GM19351 (cell line): ENCODE measurements at regions not wholly inside any gene's neighbourhood (a gene's known extent, or its start where the extent isn't known, plus 50 kb on each side); places are given as distances from the start of the nearest gene placed in this dataset.

Experiments used
- ATAC-seq: cut with Tn5 transposase; IDR thresholded peaks from one replicate; pipeline ENCODE4 v1.9.1; 2021; ENCODE audit warnings: mild to moderate bottlenecking, moderate library complexity; ENCODE audit not compliant: unreplicated experiment

DNA sequence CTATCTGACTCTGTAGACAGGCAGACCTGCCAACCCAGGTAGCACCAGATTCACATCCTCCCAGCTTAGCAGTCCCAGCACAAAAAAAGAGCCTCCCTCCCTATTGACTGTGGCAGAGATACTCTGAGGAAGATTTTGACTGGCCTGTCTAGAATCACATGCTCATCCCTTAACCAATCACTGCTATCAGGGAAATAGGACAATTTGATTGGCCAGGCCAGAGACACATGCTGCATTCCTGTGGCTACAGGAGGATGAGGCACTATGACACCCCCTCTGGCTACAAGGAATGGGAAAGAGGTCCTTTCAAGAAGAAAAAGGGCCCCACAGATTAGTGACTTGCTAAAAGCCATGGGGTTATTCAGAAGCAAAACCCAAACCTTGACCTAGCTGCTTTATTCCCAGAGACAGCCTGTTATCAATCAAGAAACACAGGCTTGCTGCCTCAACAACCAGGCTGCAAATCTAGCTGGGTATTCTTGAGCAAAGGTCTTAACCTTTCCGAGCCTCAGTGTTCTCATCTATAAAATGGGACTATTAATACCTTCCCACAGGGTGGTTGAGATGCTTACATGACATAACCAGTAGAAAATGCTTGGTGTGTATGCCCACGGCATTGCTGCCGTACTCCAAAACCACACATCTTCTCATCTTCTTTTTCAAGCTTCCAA is 147.6 kb downstream of the BCOR start:
- no peak for ATAC-seq

DNA sequence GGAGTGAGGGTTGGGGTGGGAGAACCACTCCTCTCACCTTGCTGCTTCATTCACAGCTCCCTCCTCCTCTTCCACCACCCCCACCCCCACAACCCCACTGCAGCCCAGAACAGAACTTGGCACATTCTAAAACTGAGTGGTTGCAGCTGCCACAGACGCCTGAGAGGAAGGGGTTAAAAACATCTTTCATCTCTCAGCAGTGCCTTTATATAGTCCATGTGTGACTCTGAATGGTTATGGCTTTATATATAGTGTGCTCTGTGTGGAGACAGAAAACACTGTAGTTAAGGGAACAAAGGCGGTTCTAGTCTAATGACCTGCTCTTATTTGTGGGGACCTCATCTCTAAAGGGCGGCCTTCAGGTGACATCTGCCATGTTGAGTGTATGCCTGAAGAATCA is 144.8 kb downstream of the BCOR start:
- ATAC-seq: no peak

DNA sequence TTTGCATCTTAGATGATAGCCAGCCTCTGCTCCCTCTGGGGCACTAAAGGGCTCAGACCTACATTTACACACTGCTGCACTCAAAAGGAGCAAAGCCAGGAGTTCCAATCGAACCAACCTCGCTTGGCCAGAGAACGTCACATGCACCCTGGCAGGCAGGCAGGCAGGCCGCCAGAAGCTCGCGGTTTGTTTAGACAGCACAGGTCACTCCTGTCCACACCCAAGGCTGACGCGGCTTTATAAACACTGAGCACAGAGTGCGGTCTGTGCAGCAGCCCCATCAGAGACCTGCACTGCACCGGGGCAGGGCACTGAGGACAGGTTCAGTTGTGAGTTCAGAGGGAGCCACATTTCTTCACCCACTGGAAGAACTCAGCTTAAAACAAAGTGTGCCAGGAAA is 143.9 kb downstream of the BCOR start:
- ATAC-seq: no peak

DNA sequence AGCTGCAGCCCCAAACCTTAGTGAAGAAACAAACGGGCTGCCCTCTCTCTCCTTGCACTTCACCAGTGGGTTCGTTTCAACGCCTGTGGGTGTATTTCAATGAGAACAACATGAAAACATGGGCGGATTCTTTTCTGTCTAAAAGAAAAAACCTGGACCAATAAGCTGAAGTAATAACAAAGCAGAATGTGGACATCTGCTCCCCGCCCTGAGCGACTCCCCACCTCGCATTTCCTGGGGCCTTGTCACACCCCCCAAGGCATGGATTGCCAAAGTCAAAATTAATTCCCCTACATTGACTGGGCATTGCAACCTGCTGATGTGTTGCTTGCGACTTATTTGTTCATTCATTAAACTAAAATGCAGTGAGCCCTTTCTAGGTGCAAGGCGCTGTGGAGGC is 142.9 kb downstream of the BCOR start:
- no peak for ATAC-seq

DNA sequence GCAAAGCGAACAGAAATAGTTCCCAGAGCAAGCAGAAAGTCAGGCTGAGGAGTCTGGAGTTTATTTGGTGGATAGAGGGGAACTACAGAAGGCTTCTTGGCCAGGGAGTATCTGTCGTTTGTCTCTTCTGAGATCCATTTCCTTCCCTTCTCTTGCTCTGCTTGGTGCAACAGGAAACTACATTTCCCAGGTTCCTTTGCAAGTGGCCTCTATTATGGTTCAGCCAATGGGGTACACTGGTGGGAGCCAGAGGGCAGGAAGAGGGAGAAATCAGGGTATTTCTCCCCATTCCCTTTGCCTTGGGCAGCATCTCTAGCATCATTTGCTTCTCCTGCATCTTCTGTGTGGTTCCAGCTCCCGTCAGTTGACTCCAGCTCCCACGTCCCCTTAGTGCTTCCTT is 142.1 kb downstream of the BCOR start:
- ATAC-seq: no peak

DNA sequence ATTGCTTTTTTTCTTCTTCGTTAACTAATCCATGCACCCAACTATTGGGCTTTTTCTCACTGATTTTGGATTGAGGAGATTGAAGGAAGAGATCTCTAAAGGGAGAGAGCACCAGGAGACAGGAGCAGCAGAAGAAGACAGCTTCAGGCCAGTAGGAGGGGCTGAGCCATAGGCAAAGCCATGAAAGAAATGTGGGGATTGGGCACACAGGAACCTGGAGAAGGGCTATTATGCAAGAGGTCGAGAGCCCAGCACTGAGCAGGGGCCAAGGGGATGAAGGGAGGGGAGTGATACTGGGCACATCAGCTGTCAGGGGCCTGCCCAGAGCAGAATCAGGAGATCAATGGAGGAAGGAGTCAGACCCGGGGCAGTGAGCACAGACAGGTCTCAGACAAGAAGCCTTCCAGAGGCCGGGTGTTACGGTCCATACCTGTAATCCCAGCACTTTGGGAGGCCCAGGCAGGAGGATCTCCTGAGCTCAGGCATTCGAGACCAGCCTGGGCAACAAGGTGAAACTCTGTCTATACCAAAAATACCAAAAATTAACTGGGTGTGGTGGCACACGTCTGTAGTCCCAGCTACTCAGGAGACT is 140.9 kb downstream of the BCOR start:
- no peak for ATAC-seq

DNA sequence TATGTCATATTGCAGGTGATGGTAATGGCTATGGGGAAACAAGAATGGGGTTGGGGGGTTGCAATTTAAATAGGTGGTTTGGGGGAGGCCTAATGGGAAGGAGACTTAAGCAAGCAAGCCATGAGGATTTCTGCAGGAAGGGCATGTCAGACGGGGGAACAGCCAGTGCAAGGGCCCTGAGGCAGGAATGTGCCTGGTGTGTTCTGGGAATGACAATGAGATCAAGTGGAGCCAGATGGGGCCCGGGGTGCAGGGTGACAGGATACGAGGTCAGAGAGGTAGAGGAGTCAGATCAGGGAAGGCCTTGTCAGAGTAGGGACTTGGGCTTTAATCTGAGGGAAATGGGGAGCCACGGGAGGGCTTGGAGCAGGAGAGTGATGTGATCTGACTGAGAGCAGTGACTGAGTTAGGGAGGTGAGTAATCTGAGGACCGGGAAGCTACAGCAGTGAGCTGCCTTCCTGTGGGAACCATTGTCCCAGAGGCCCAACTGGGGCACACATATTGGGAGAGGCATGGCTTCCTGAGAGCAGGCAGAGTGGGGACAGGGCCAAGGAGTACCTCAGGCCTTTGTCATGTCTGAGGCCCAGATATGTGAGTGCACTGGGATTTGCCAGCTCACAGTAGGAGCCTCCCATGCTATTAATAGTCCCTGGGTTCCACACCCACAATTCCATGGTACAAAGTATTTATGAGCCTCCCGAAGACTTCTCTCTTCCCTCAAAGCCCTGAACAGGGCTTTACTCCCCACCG is 139.8 kb downstream of the BCOR start:
- ATAC-seq: no peak

DNA sequence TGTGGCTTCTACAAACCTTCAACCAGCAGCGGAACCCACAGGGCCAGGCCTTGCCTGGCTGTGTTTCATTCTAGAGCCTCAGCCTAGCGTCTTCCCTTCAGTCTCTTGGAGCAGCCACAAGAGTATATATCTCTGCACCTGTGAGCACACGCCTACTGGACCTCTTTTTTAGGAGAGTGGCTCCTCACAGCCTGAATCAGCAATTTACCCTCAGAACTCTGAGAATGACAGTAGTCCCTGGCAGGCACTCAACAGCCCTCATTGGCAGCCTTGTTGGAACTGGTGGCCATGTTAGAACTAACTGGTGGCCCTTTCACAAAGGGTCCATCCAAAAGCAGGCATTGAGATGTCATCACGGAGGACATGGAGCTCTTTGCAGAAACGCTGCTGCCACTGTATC is 138.9 kb downstream of the BCOR start:
- ATAC-seq: no peak

DNA sequence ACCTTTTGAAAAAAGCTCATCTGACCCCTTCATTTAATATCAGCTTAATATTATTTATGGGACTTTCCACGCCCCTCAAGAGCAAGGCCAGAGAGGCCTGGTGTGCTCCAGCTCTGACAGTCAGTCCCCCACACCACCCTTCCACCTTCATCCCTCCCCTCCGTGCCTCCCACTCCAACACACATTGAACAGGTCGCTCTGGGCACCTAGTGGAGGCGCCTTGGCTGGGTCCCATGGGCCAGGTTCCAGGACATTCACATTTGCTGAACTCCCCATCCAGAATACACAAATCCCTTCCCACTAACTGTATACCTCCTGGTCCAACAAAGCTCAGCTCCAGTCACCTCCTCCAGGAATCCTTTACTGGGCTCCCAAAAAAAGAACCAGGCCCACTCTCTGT is 137.5 kb downstream of the BCOR start:
- ATAC-seq: no peak

DNA sequence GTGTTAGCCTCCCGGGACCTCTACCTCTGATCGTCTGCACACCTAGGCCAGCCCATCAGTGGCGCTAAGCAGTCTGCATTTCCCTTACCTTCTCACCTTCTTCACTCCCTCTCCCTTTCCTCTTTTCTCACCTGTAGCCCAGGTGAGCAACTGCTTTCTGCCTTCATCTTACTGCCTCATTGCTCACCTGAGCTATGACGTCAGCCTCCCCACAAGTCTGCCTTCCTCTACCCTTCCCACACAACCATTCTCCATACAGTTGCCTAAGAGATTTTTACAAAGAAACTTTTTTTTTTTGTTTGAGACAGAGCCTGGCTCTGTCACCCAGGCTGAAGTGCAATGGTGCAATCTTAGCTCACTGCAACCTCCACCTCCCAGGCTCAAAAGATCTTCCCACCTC is 136.3 kb downstream of the BCOR start:
- no peak for ATAC-seq

DNA sequence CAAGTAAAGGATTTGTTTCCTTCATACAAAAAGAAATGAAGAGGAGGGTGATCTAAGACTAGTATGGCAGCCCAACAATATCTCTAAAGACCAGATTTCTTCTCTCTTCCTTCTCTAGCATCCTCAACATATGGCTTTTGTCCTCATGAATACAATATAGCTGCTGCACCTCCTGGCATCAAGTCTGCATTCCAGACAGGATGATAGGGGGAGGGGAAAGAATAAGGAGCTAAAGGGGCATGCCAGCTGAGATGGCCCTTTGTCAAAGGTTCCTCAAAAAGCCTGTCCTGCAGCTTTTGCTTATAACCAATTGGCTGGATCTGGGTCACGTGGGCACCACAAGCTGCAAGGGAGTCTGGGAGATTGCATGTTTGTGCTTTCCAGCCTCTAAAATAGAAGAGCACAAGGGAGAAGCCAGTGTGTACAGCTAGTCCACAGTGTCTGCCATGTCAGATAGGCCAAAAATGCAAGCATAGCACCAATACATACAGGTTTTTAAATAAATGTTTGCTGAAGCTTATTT is 132.6 kb downstream of the BCOR start:
- no peak for ATAC-seq

DNA sequence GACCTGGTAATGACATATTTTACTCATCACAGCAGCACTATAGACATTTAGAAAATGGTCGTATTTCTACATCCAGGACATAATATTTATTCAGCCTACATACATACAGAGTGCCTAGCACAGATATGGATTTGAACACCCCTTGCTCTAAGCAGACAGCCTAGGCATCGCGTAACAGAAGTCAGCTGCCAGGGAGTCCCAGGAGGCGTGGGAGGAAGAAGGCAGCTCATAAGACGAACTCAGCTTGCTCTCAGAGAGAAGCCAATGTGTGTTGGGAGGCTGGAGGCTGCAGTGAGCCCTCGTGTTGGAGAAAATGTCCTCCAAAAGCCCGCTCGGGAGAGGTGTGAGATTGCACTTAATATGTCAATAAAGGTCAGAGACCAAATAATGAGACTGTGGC is 131.6 kb downstream of the BCOR start:
- no peak for ATAC-seq

DNA sequence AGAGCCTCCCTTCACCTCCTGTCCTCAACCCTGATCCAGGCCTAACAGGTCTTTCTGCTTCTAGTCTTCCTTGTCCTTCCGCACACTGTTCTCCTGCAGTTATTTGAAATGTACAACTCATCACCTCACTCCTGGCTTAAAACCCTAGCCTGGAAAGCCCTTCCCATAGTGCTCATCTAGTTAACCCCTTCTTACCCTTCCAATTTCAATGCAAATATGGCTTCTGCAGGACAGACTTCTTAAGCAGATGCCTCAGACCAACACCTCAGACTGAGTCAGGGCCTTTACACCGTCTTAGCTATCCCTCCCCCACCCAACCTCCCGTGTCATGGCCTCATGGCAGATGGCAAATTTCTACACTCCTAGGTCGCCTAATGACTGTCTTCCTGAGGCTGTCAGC is 130.4 kb downstream of the BCOR start:
- no peak for ATAC-seq

DNA sequence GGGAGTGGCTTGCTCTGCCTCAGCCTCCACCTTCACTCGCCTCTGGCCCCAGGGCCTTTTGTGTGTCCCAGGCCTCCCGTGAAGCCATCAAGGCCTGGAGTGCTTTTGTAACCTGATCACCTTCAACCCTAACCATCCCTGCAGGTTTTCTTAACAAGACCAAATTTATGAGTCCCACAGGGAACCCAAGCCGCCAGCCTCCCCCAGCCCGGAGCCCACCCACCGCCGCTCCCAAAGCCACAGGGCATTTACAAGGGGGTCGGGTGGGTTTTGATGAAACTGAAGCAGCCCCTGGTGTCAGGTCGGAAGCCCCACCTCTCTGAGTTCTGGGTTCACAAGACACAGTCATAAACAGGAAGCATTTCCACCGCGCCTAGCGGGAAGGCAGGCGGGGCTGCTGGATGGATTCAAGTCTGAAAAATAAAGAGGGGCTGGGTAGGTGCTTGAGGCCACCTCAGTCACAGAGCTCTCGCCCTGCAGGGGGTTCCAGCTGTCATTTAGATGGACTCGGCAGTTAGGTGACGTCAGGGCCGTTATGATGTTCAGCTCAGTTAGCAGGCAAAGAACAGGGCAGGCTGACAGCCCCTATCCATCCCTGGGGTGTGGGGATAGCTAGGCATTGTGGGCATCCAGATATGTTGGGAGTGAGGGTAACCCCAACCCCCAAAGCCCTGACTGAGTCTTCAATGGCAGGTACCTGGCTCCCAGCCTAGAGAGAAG is 128.5 kb downstream of the BCOR start:
- ATAC-seq: no peak

DNA sequence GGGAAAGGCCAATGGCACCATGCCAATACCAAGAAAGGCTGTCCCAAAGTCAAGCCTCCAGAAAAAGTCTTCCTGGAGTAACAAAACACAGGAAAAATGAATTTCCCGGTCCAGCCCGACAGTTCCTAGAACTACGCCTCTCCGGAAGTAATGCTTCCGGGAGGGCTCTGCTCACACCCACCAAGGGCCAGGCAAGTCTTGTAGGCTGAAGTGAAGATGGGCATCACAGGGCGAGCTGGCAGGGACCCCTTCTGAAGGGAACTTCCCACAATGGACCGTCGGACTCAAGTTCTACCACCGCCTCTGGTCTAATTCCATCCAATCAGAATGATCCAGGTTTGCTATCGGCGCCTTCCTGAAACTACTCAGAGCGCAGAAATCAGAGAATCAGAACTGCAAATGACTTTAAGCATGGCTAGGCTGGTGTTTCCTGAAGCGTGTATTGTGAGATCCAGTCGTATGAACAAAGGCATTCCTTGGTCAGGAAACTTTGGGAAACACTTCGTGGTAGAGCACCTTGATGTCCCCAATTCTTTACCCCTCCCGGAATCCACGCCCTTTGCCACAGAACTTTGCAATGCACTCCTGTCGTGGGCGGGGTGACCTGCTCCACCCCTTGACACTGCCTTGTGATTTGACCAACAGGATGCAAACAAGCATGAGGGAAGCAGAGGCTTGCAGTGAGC is 127.8 kb downstream of the BCOR start:
- ATAC-seq: no peak

DNA sequence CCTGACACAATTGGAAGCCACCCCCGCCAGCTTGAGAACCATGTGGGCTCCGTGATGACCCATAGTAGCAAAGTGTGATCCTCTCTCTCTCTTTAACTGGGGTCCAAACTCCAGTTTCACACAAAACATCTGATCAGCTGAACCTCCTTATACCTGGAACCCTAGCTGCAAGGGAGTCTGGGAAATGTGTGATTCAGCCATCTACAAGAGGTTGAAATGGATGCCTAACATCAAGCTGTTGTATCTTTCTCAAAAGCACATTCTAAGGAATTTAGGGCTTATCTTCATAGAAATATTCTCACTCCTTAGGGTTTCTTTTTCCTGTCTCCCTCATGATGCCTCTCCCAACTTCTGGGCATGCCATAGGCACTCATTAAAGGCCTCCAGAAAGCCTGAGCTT is 126.0 kb downstream of the BCOR start:
- ATAC-seq: no peak

DNA sequence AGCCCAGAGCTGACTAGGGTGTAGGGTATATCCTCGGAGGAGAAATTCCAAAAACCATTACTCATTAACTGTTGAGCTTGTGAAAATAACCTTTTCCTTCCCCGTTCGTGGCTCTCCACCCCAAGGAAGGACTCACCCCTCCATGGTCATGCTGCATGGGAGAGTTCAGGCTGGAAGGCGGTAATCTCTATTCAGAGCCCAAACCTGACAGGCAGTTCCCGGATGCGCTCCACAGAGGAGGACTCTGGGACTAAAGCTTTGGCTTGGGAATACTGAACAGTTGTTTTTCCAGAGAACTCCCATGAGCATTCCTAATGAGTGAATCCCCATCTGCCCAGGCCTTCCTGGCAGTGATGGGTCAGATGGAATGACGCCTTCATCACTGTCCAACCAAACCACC is 125.4 kb downstream of the BCOR start:
- ATAC-seq: no peak

DNA sequence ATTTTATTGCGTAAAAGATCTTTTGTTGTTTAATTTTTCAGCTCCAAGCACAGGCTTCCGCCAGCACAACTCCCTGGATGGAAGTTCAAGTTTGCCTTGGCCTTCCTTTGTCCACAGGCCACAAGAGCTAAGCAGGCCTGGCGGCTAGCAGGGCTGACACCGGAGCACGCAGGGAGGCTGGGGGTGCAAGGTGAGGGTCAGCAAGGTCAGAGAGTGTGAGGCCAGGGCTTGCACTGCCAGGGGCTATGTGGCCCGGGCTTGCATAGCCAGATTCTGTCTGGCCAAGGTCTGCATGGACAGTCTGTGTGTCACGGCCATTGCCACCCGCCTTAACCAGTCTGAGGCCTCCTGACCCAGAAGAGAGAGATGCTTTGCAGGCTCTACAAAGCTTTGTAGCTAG is 123.9 kb downstream of the BCOR start:
- no peak for ATAC-seq

DNA sequence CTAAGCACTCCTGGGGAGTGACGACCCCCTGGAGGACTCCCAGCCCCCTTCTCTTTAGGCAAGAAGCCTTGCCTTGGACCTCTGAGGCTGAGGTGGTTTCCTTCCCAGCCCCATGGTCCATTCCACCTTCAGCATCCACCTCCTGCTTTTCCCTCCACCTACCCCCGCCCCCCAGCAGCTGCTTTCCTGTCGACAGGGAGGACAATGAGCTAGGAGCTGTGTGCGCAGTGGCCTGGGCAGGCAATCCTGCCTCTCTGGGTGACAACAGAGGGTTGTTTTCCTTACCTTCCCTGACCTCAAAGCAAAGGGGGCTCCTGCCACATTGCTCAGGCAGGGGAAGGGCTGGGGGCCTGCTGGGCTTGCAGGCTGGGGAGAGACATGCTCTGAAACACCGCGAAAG is 123.5 kb downstream of the BCOR start:
- no peak for ATAC-seq

DNA sequence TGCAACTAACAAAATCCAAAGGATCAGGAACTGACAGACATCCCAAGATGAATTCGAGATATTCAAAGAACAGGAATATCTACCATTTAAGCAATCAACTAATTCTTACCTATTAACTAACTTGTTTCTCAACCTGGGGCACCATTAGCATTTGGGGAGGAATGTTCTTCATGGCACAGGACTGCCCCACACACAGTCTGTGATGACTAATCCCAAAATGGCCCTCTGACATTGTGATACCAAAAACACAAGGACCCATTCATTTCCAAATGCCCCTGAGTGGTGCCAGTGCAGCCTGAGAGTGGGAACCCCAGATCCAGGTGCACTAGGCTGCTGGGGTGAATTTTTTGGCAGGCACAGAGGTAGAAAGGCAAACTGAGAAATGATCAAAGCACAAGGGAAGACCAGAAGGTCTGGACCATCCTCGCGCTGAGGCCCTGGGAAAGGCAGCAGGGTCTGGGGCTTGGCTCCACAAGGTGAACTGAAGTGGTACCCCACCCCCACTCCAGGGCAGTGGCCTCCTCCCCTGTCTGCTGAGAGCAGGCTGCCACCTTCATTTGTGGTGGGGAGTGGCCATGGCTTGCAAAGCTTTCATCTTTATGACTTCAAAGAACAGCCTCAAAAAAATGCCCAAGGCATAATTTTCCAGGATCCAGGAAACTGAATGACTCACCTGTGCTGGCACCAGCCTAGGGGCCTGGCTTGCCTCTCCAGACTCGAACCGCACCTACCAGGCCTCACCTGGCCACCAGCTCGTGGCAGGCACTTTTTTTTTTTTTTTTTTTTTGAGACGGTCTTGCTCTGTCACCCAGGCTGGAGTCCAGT is 122.4 kb downstream of the BCOR start:
- ATAC-seq: no peak
